GM23338 (cell line): ENCODE measurements at regions not wholly inside any gene's neighbourhood (a gene's known extent, or its start where the extent isn't known, plus 50 kb on each side); places are given as distances from the start of the nearest gene placed in this dataset.

Source experiments
- ATAC-seq: fragments of 200-7000 bp; cut with Tn5 transposase; 3 replicates; pipeline ENCODE4 v1.9.1; 2020
- DNase-seq: peaks from one replicate; pipeline ENCODE4 v3.0.0-alpha.2; 2015; ENCODE audit warnings: low spot score
- H2AFZ ChIP-seq: fragments of 200-600 bp; sonication (generic); 2 replicates; pipeline ENCODE4 v1.8.0; 2016; ENCODE audit warnings: antibody characterized with exemption, mild to moderate bottlenecking, moderate library complexity
- H3F3A ChIP-seq: fragments of 200-600 bp; sonication (generic); replicated peaks from 2 replicates; pipeline ENCODE4 v1.8.0; 2017; ENCODE audit warnings: antibody characterized with exemption, mixed run types, low read depth
- H3K27ac ChIP-seq: fragments of 200-600 bp; sonication (generic); 2 replicates; pipeline ENCODE4 v1.6.1; 2016; ENCODE audit warnings: low read depth
- H3K27me3 ChIP-seq: fragments of 200-600 bp; sonication (generic); 2 replicates; pipeline ENCODE4 v1.8.0; 2016; ENCODE audit warnings: mild to moderate bottlenecking, mixed run types, moderate library complexity; ENCODE audit not compliant: insufficient read depth
- H3K36me3 ChIP-seq: fragments of 200-600 bp; sonication (generic); 2 replicates; pipeline ENCODE4 v1.8.0; 2016; ENCODE audit warnings: mild to moderate bottlenecking; ENCODE audit not compliant: insufficient read depth
- H3K4me1 ChIP-seq: fragments of 200-600 bp; sonication (generic); 2 replicates; pipeline ENCODE4 v1.8.0; 2016; ENCODE audit warnings: mild to moderate bottlenecking, moderate library complexity; ENCODE audit not compliant: insufficient read depth
- H3K4me2 ChIP-seq: fragments of 200-600 bp; sonication (generic); 2 replicates; pipeline ENCODE4 v1.7.1; 2017; ENCODE audit warnings: mixed run types
- H3K4me3 ChIP-seq: fragments of 200-600 bp; sonication (generic); 2 replicates; pipeline ENCODE4 v1.6.1; 2016; ENCODE audit warnings: mixed run types
- H3K79me2 ChIP-seq: fragments of 200-600 bp; sonication (generic); replicated peaks from 2 replicates; pipeline ENCODE4 v1.8.0; 2017; ENCODE audit warnings: mild to moderate bottlenecking; ENCODE audit not compliant: insufficient read depth
- H3K9me2 ChIP-seq: fragments of 200-600 bp; sonication (generic); 2 replicates; pipeline ENCODE4 v1.8.0; 2017; ENCODE audit not compliant: insufficient read depth
- H4K20me1 ChIP-seq: fragments of 200-600 bp; sonication (generic); replicated peaks from 2 replicates; pipeline ENCODE4 v1.8.0; 2017; ENCODE audit warnings: mild to moderate bottlenecking; ENCODE audit not compliant: insufficient read depth
- H3K27ac Mint-ChIP-seq: 2 replicates; pipeline ENCODE4 v1.8.0; 2020; ENCODE audit warnings: inconsistent platforms, mild to moderate bottlenecking, moderate library complexity, mixed read lengths
- H3K27me3 Mint-ChIP-seq: 3 replicates; pipeline ENCODE4 v1.8.0; 2022; ENCODE audit warnings: low read depth, mild to moderate bottlenecking, moderate library complexity, mixed read lengths, inconsistent platforms; ENCODE audit not compliant: insufficient read depth, poor library complexity
- H3K36me3 Mint-ChIP-seq: 3 replicates; pipeline ENCODE4 v1.8.0; 2021; ENCODE audit warnings: low read depth, mild to moderate bottlenecking, inconsistent platforms, moderate library complexity, mixed read lengths
- H3K4me1 Mint-ChIP-seq: 3 replicates; pipeline ENCODE4 v1.8.0; 2020; ENCODE audit warnings: mild to moderate bottlenecking, inconsistent platforms, mixed read lengths
- H3K4me3 Mint-ChIP-seq: 3 replicates; pipeline ENCODE4 v1.8.0; 2021; ENCODE audit warnings: moderate library complexity, mild to moderate bottlenecking, inconsistent platforms, mixed read lengths
- H3K9me3 Mint-ChIP-seq: 3 replicates; pipeline ENCODE4 v1.8.0; 2020; ENCODE audit warnings: moderate library complexity, mild to moderate bottlenecking, inconsistent platforms, mixed read lengths
- CREB1 ChIP-seq: fragments of 250-450 bp; sonication (Bioruptor Pico); IDR thresholded peaks from 2 replicates; pipeline ENCODE4 v1.5.0; 2020; ENCODE audit warnings: low read depth, mild to moderate bottlenecking, moderate library complexity
- ETS1 ChIP-seq: IDR thresholded peaks from 2 replicates; pipeline ENCODE4 v1.6.1; 2016; ENCODE audit warnings: antibody characterized with exemption
- EZH2 ChIP-seq: fragments of 200-600 bp; sonication (generic); IDR thresholded peaks from one replicate; pipeline ENCODE4 v1.8.0; 2017; ENCODE audit warnings: antibody characterized with exemption, mild to moderate bottlenecking, low read depth; ENCODE audit not compliant: unreplicated experiment
- NANOG ChIP-seq: IDR thresholded peaks from 2 replicates; pipeline ENCODE4 v1.6.1; 2016; ENCODE audit warnings: antibody characterized with exemption, borderline replicate concordance
- POLR2AphosphoS5 ChIP-seq: IDR thresholded peaks from 2 replicates; pipeline ENCODE4 v1.6.1; 2016; ENCODE audit warnings: antibody characterized with exemption, low read depth
- REST ChIP-seq: IDR thresholded peaks from one replicate; pipeline ENCODE4 v1.6.1; 2018; ENCODE audit warnings: antibody characterized with exemption; ENCODE audit not compliant: unreplicated experiment
- STAT1 ChIP-seq: IDR thresholded peaks from one replicate; pipeline ENCODE4 v1.6.1; 2016; ENCODE audit warnings: antibody characterized with exemption; ENCODE audit not compliant: unreplicated experiment
- ZNF114 ChIP-seq: fragments of 250-450 bp; sonication (Bioruptor Pico); IDR thresholded peaks from 2 replicates; pipeline ENCODE4 v1.5.0; 2020; ENCODE audit warnings: mild to moderate bottlenecking, moderate library complexity
- TF ChIP-seq, protein P1 (sequence below), 2 experiments: fragments of 200-600 bp in 1 of 2; sonication (generic) in 1 of 2; conservative IDR thresholded peaks; 2 replicates each; pipeline versions ENCODE4 v1.5.1 to v1.6.1; 2016 to 2017; ENCODE audit warnings: antibody characterized with exemption in 2 of 2, low read depth in 2 of 2, mild to moderate bottlenecking in 2 of 2, moderate library complexity in 1 of 2

GRCh38 chr19:31678421-31678820, 329.2 kb upstream of the TSHZ3 start:
- H2AFZ ChIP-seq, result no peak overlapping the region
- TF ChIP-seq, protein P1, sequence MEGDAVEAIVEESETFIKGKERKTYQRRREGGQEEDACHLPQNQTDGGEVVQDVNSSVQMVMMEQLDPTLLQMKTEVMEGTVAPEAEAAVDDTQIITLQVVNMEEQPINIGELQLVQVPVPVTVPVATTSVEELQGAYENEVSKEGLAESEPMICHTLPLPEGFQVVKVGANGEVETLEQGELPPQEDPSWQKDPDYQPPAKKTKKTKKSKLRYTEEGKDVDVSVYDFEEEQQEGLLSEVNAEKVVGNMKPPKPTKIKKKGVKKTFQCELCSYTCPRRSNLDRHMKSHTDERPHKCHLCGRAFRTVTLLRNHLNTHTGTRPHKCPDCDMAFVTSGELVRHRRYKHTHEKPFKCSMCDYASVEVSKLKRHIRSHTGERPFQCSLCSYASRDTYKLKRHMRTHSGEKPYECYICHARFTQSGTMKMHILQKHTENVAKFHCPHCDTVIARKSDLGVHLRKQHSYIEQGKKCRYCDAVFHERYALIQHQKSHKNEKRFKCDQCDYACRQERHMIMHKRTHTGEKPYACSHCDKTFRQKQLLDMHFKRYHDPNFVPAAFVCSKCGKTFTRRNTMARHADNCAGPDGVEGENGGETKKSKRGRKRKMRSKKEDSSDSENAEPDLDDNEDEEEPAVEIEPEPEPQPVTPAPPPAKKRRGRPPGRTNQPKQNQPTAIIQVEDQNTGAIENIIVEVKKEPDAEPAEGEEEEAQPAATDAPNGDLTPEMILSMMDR (conservative IDR thresholded peaks at IDR 0.05; ENCODE audit: low read depth in 2 of 2), result no peak
- peaks cover 3% of the 10 kb centered on the region for H3K27me3 Mint-ChIP-seq
- no peaks in the 10 kb centered on the region; the same call in 2 of the 3 replicates for H3K9me3 Mint-ChIP-seq
- no peaks in the 10 kb centered on the region; the same call in 1 of the 2 replicates for H3K36me3 ChIP-seq
- no peak overlapping the region for H3K27ac Mint-ChIP-seq
- no peak overlapping the region for H3K4me3 Mint-ChIP-seq
- H4K20me1 ChIP-seq, result no peaks in the 10 kb centered on the region
- no peaks in the 10 kb centered on the region for H3K9me2 ChIP-seq
- H3K4me3 ChIP-seq, result no peak overlapping the region
- H3K27me3 ChIP-seq, result no peaks in the 10 kb centered on the region
- no peaks in the 10 kb centered on the region for H3K79me2 ChIP-seq
- no peak overlapping the region for H3K27ac ChIP-seq
- peaks cover 8% of the 10 kb centered on the region; the same call in 2 of the 3 replicates for H3K4me1 Mint-ChIP-seq
- no peak for DNase-seq
- no peak for ATAC-seq
- no peaks in the 10 kb centered on the region for H3K36me3 Mint-ChIP-seq
- H3K4me1 ChIP-seq, result no peaks in the 10 kb centered on the region
- H3K4me2 ChIP-seq, result no peak overlapping the region
- no peaks in the 10 kb centered on the region for H3F3A ChIP-seq

DNA sequence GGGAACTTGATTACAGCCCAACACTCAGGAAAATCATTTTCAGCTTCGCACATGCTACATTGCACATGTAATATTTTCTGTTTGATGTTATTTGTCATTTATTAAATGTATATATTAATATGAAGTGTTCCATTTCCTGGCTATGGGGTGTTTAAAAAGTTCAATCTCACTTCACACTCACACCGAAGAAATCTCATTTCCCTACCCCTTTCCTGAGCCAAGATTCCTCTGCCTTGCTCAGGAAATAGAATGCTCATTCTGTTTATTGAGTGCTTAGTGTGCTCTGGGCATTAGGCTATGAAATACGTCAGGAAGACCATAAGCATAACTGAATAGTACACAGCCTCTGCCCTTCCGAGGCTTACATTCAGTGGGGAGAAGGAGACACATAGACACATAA, 331.9 kb upstream of the TSHZ3 start:
- ATAC-seq, result no peak
- Histone ChIP-seq H3K4me2 (no peak overlapping the region), H3K4me1 (no peaks in the 10 kb centered on the region), H3F3A (no peaks in the 10 kb centered on the region), H3K79me2 (no peaks in the 10 kb centered on the region), H3K4me3 (no peak overlapping the region), H2AFZ (no peak overlapping the region), H4K20me1 (no peaks in the 10 kb centered on the region), H3K36me3 (no peaks in the 10 kb centered on the region), H3K27ac (no peak overlapping the region), H3K27me3 (no peaks in the 10 kb centered on the region), H3K9me2 (no peaks in the 10 kb centered on the region)
- Mint-ChIP-seq H3K36me3 (no peaks in the 10 kb centered on the region), H3K27ac (no peak overlapping the region), H3K4me1 (no peaks in the 10 kb centered on the region; the same call in 2 of the 3 replicates), H3K27me3 (peaks cover 3% of the 10 kb centered on the region), H3K9me3 (no peaks in the 10 kb centered on the region), H3K4me3 (no peak overlapping the region)
- DNase-seq, result no peak
- TF ChIP-seq ETS1, result no peak
- no peak for TF ChIP-seq CREB1
- TF ChIP-seq POLR2AphosphoS5, result no peak
- no peak for TF ChIP-seq ZNF114
- TF ChIP-seq EZH2, result no peak
- no peak for TF ChIP-seq REST
- TF ChIP-seq STAT1, result no peak
- TF ChIP-seq NANOG, result no peak
- TF ChIP-seq, protein P1 (conservative IDR thresholded peaks at IDR 0.05; ENCODE audit: low read depth in 2 of 2), result no peak
